A549 (cell line): ENCODE measurements at regions not wholly inside any gene's neighbourhood (a gene's known extent, or its start where the extent isn't known, plus 50 kb on each side); places are given as distances from the start of the nearest gene placed in this dataset.

ENCODE experiments used
- ATAC-seq, 2 experiments: fragments of 200-7000 bp in 1 of 2; fragments of >200 bp in 1 of 2; cut with Nextera tagmentation in 1 of 2; cut with Tn5 transposase in 1 of 2; 3 replicates each; pipeline versions ENCODE4 v1.8.0 to v1.9.1; 2018 to 2020; ENCODE audit warnings: mild to moderate bottlenecking in 1 of 2, moderate library complexity in 1 of 2
- CTCF ChIA-PET: fragments of 300-600 bp; sonication (Branson Sonifier 250); formaldehyde crosslinking; extraction: SDS; loops from one replicate; lab custom pipeline; 2021; ENCODE audit warnings: antibody characterized with exemption, inconsistent platforms; lab: Yijun Ruan, JAX
- POLR2A ChIA-PET: fragments of 350-600 bp; formaldehyde crosslinking; extraction: SDS; loops from one replicate; lab custom pipeline; 2021; ENCODE audit warnings: antibody characterized with exemption, inconsistent platforms; lab: Yijun Ruan, JAX
- DNase-seq, 2 experiments: peaks; one replicate each; pipeline versions ENCODE4 v3.0.0 to v3.0.0-alpha.2; 2011 to 2016; ENCODE audit warnings: low read depth in 1 of 2, low spot score in 1 of 2
- FAIRE-seq: peaks from 2 replicates; lab custom pipeline; 2011; peaks lifted over from hg19 to GRCh38; lab: Jason Lieb, UNC
- H3K27ac ChIP-seq, 2 experiments: fragments of >200 bp; sonication (Bioruptor Twin); formaldehyde crosslinking; 3 replicates each; pipeline ENCODE4 v1.5.1; 2016 to 2017
- H3K4me1 ChIP-seq: fragments of >200 bp; sonication (Bioruptor Twin); formaldehyde crosslinking; 3 replicates; pipeline ENCODE4 v1.6.1; 2016
- H3K4me2 ChIP-seq: fragments of >200 bp; sonication (Bioruptor Twin); formaldehyde crosslinking; 3 replicates; pipeline ENCODE4 v1.6.1; 2016
- H3K4me3 ChIP-seq: fragments of >200 bp; sonication (Bioruptor Twin); formaldehyde crosslinking; 3 replicates; pipeline ENCODE4 v1.5.1; 2016
- H3K9me3 ChIP-seq: fragments of >200 bp; sonication (Bioruptor Twin); formaldehyde crosslinking; 3 replicates; pipeline ENCODE4 v1.6.1; 2016
- BCL3 ChIP-seq: fragments of >200 bp; sonication (Bioruptor Twin); formaldehyde crosslinking; IDR thresholded peaks from 3 replicates; pipeline ENCODE4 v1.6.1; 2016
- CBX2 ChIP-seq: fragments of 200-600 bp; sonication (generic); IDR thresholded peaks from 2 replicates; pipeline ENCODE4 v1.6.1; 2016; ENCODE audit warnings: low read depth, mild to moderate bottlenecking, borderline replicate concordance
- CEBPB ChIP-seq, 2 experiments: fragments of >200 bp in 1 of 2; sonication (Bioruptor Twin) in 1 of 2; formaldehyde crosslinking in 1 of 2; IDR thresholded peaks; 2 replicates each; pipeline ENCODE4 v1.6.1; 2012 to 2016
- CHD4 ChIP-seq: fragments of 200-600 bp; sonication (generic); IDR thresholded peaks from 2 replicates; pipeline ENCODE4 v1.6.1; 2016; ENCODE audit warnings: antibody characterized with exemption, mild to moderate bottlenecking, borderline replicate concordance
- CTCF ChIP-seq: fragments of >200 bp; sonication (Bioruptor Twin); formaldehyde crosslinking; IDR thresholded peaks from 3 replicates; pipeline ENCODE4 v1.5.1; 2016
- E2F6 ChIP-seq: IDR thresholded peaks from 2 replicates; pipeline ENCODE4 v1.6.1; 2012; ENCODE audit warnings: low read depth, borderline replicate concordance
- EHMT2 ChIP-seq: fragments of 200-600 bp; sonication (generic); IDR thresholded peaks from 2 replicates; pipeline ENCODE4 v1.6.1; 2016; ENCODE audit warnings: antibody characterized with exemption, low read depth, mild to moderate bottlenecking, moderate library complexity
- FOSB ChIP-seq: fragments of 250-450 bp; sonication (Bioruptor Pico); IDR thresholded peaks from 2 replicates; pipeline ENCODE4 v1.5.0; 2020; ENCODE audit warnings: mild to moderate bottlenecking, moderate library complexity
- GATA3 ChIP-seq: IDR thresholded peaks from 2 replicates; pipeline ENCODE4 v1.6.1; 2012; ENCODE audit warnings: borderline replicate concordance
- HDAC2 ChIP-seq: fragments of 200-600 bp; sonication (generic); IDR thresholded peaks from 2 replicates; pipeline ENCODE4 v1.6.1; 2016
- HOXA7 ChIP-seq: fragments of 250-450 bp; sonication (Bioruptor Pico); IDR thresholded peaks from 2 replicates; pipeline ENCODE4 v1.5.0; 2020; ENCODE audit warnings: mild to moderate bottlenecking, moderate library complexity
- HOXB5 ChIP-seq: fragments of 250-450 bp; sonication (Bioruptor Pico); IDR thresholded peaks from 2 replicates; pipeline ENCODE4 v1.5.0; 2020; ENCODE audit warnings: mild to moderate bottlenecking, moderate library complexity
- JUN ChIP-seq, 2 experiments: fragments of >200 bp; sonication (Bioruptor Twin); formaldehyde crosslinking; IDR thresholded peaks; 2 replicates in 1 of 2; 3 replicates in 1 of 2; pipeline ENCODE4 v1.6.1; 2016 to 2017
- JUNB ChIP-seq: fragments of >200 bp; sonication (Bioruptor Twin); formaldehyde crosslinking; IDR thresholded peaks from 2 replicates; pipeline ENCODE4 v1.6.1; 2016
- KDM1A ChIP-seq: fragments of 200-600 bp; sonication (generic); IDR thresholded peaks from 2 replicates; pipeline ENCODE4 v1.6.1; 2016; ENCODE audit warnings: low read depth, mild to moderate bottlenecking
- KDM5A ChIP-seq: fragments of 200-600 bp; sonication (generic); IDR thresholded peaks from 2 replicates; pipeline ENCODE4 v1.6.1; 2016; ENCODE audit warnings: antibody characterized with exemption, mild to moderate bottlenecking
- NFE2L2 ChIP-seq: fragments of 150-350 bp; conservative IDR thresholded peaks from 2 replicates; pipeline ENCODE4 v1.6.1; 2014; ENCODE audit warnings: low read length
- NR3C1 ChIP-seq: fragments of >200 bp; sonication (Bioruptor Twin); formaldehyde crosslinking; IDR thresholded peaks from 3 replicates; pipeline ENCODE4 v1.6.1; 2017
- POLR2A ChIP-seq: IDR thresholded peaks from 2 replicates; pipeline ENCODE4 v1.6.1; 2012; ENCODE audit warnings: mild to moderate bottlenecking, low read length
- RAD21 ChIP-seq, 2 experiments: fragments of >200 bp in 1 of 2; sonication (Bioruptor Twin) in 1 of 2; formaldehyde crosslinking in 1 of 2; IDR thresholded peaks in 1 of 2; conservative IDR thresholded peaks in 1 of 2; 2 replicates in 1 of 2; 3 replicates in 1 of 2; pipeline ENCODE4 v1.6.1; 2012 to 2018; ENCODE audit warnings: inconsistent platforms in 1 of 2
- RARB ChIP-seq: fragments of 250-450 bp; sonication (Bioruptor Pico); IDR thresholded peaks from 2 replicates; pipeline ENCODE4 v1.8.0; 2021; ENCODE audit warnings: mild to moderate bottlenecking, moderate library complexity
- RCOR1 ChIP-seq: fragments of 150-350 bp; IDR thresholded peaks from 2 replicates; pipeline ENCODE4 v1.6.1; 2014; ENCODE audit warnings: antibody characterized with exemption, low read length, low read depth
- SREBF2 ChIP-seq: fragments of 450-650 bp; IDR thresholded peaks from 2 replicates; pipeline ENCODE4 v1.6.1; 2014; ENCODE audit warnings: mild to moderate bottlenecking, moderate library complexity
- TFCP2L1 ChIP-seq: fragments of 250-450 bp; sonication (Bioruptor Pico); IDR thresholded peaks from 2 replicates; pipeline ENCODE4 v1.5.0; 2021; ENCODE audit warnings: mild to moderate bottlenecking
- TP53 ChIP-seq: fragments of 250-450 bp; sonication (Bioruptor Pico); IDR thresholded peaks from 2 replicates; pipeline ENCODE4 v1.5.0; 2021; ENCODE audit warnings: mild to moderate bottlenecking, moderate library complexity
- ZC3H11A ChIP-seq: fragments of 450-650 bp; IDR thresholded peaks from 2 replicates; pipeline ENCODE4 v1.6.1; 2014; ENCODE audit warnings: antibody characterized with exemption, mild to moderate bottlenecking
- ZNF302 ChIP-seq: fragments of 250-450 bp; sonication (Bioruptor Pico); IDR thresholded peaks from 2 replicates; pipeline ENCODE4 v1.9.0; 2021; ENCODE audit warnings: inconsistent platforms, mild to moderate bottlenecking, moderate library complexity
- ZSCAN20 ChIP-seq: fragments of 250-450 bp; sonication (Bioruptor Pico); IDR thresholded peaks from 2 replicates; pipeline ENCODE4 v1.8.0; 2022; ENCODE audit warnings: mild to moderate bottlenecking, moderate library complexity
- WGBS: methylation state at CpG from one replicate; pipeline ENCODE4 v1.1.6; 2017; ENCODE audit errors: missing lambda C conversion rate; 5-methylcytosine and 5-hydroxymethylcytosine counted together
- TF ChIP-seq, protein P1 (sequence below): fragments of 150-350 bp; IDR thresholded peaks from 2 replicates; pipeline ENCODE4 v1.6.1; 2014; ENCODE audit warnings: low read depth, mild to moderate bottlenecking, low read length
- TF ChIP-seq, protein P2 (sequence below): fragments of 450-650 bp; IDR thresholded peaks from 2 replicates; pipeline ENCODE4 v1.6.1; 2014; ENCODE audit warnings: antibody characterized with exemption
- TF ChIP-seq, protein P3 (sequence below): fragments of >200 bp; sonication (Bioruptor Twin); formaldehyde crosslinking; IDR thresholded peaks from 2 replicates; pipeline ENCODE4 v1.6.1; 2016

DNA sequence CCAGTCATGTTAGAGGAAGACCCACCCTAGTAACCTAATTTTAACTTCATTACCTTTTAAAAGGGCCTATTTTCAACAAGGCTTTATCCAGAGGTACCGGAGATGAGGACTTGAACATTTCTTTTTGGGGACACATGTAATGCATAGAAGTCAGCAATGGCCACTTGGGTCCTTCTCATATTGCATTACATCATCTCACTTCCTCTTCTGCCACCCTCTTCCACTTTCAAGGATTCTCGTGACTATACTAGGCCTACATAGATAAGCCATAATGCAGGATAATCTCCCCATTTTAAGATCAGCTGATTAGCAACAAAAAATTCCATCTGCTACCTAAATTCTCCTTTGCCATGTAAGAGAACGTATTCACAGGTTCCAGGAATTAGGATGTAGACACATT lies 557.2 kb downstream of the KCTD12 start:
- TF ChIP-seq, protein P1, sequence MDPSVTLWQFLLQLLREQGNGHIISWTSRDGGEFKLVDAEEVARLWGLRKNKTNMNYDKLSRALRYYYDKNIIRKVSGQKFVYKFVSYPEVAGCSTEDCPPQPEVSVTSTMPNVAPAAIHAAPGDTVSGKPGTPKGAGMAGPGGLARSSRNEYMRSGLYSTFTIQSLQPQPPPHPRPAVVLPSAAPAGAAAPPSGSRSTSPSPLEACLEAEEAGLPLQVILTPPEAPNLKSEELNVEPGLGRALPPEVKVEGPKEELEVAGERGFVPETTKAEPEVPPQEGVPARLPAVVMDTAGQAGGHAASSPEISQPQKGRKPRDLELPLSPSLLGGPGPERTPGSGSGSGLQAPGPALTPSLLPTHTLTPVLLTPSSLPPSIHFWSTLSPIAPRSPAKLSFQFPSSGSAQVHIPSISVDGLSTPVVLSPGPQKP: no peak
- TF ChIP-seq NFE2L2 (no peak), TFCP2L1 (CRISPR knock-in tag) (no peak), KDM5A (no peak), CTCF (no peak), CHD4 (no peak), HOXB5 (CRISPR knock-in tag) (no peak), HOXA7 (CRISPR knock-in tag) (no peak), ZNF302 (no peak), JUN (IDR thresholded peaks at IDR 0.05) (no peak), SREBF2 (no peak), KDM1A (no peak), E2F6 (no peak), JUNB (no peak), FOSB (CRISPR knock-in tag) (no peak), RCOR1 (no peak), HDAC2 (no peak), BCL3 (no peak)
- 37% methylated on average over 3 of the region's 3 CpGs for WGBS
- no peak overlapping the region for H3K27ac ChIP-seq
- H3K4me1 ChIP-seq: no peaks in the 10 kb centered on the region
- DNase-seq (no peak), FAIRE-seq (no peak), ATAC-seq (no peak)
- H3K4me3 ChIP-seq: no peak overlapping the region
- CTCF ChIA-PET: no interaction called here
- POLR2A ChIA-PET: no interaction called here
- no peaks in the 10 kb centered on the region for H3K9me3 ChIP-seq
- H3K4me2 ChIP-seq: no peak overlapping the region

GRCh38 chr13:76326343-76326742 lies 559.9 kb downstream of the KCTD12 start:
- no peaks in the 10 kb centered on the region for H3K4me1 ChIP-seq
- TF ChIP-seq JUNB: no peak
- no peak for TF ChIP-seq RARB
- no peak for TF ChIP-seq NR3C1
- TF ChIP-seq EHMT2: no peak
- no peak for TF ChIP-seq KDM5A
- no peak for TF ChIP-seq POLR2A
- no peak for TF ChIP-seq CEBPB (IDR thresholded peaks at IDR 0.05)
- no peak for TF ChIP-seq CBX2
- TF ChIP-seq ZC3H11A: no peak
- no peak for TF ChIP-seq BCL3
- TF ChIP-seq RAD21 (conservative IDR thresholded peaks at IDR 0.05 in 1 of 2, IDR thresholded peaks at IDR 0.05 in 1 of 2): no peak
- TF ChIP-seq ZSCAN20: no peak
- TF ChIP-seq RCOR1: no peak
- no peak for TF ChIP-seq TP53 (CRISPR knock-in tag)
- TF ChIP-seq JUN (IDR thresholded peaks at IDR 0.05): no peak
- no peak for TF ChIP-seq GATA3
- TF ChIP-seq, protein P2, sequence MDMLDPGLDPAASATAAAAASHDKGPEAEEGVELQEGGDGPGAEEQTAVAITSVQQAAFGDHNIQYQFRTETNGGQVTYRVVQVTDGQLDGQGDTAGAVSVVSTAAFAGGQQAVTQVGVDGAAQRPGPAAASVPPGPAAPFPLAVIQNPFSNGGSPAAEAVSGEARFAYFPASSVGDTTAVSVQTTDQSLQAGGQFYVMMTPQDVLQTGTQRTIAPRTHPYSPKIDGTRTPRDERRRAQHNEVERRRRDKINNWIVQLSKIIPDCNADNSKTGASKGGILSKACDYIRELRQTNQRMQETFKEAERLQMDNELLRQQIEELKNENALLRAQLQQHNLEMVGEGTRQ: no peak
- TF ChIP-seq, protein P3, sequence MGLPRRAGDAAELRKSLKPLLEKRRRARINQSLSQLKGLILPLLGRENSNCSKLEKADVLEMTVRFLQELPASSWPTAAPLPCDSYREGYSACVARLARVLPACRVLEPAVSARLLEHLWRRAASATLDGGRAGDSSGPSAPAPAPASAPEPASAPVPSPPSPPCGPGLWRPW: no peak
- TF ChIP-seq HOXA7 (CRISPR knock-in tag): no peak
- TF ChIP-seq, all 56 proteins: peak for 0
- POLR2A ChIA-PET: no interaction called here
- H3K4me2 ChIP-seq: no peak overlapping the region
- H3K27ac ChIP-seq: no peak overlapping the region
- FAIRE-seq (no peak), DNase-seq (no peak), ATAC-seq (no peak)
- 0% methylated on average over 1 of the region's 1 CpG for WGBS
- H3K9me3 ChIP-seq: no peaks in the 10 kb centered on the region
- H3K4me3 ChIP-seq: no peak overlapping the region
- CTCF ChIA-PET: no interaction called here
